ENCODE measurements at regions not wholly inside any gene's neighbourhood (a gene's known extent, or its start where the extent isn't known, plus 50 kb on each side); places are given as distances from the start of the nearest gene placed in this dataset.

- no peak for TF ChIP-seq CTCF (IDR thresholded peaks at IDR 0.05)
- no peak for TF ChIP-seq POLR2A (IDR thresholded peaks at IDR 0.05)
Measured at GRCh38 chr3:59303452-59303851, 253.6 kb upstream of the CFAP20DC start.
